Bronchial epithelial cell (primary cell): ENCODE measurements at regions not wholly inside any gene's neighbourhood (a gene's known extent, or its start where the extent isn't known, plus 50 kb on each side); places are given as distances from the start of the nearest gene placed in this dataset.

Experiments used
- DNase-seq: peaks from one replicate; pipeline ENCODE4 v3.0.0-alpha.2; 2010; ENCODE audit warnings: low read depth
- FAIRE-seq: peaks from 2 replicates; lab custom pipeline; 2011; peaks lifted over from hg19 to GRCh38; lab: Jason Lieb, UNC
- H3K27me3 ChIP-seq: 2 replicates; pipeline ENCODE4 v1.5.1; 2011; ENCODE audit warnings: low read length; ENCODE audit not compliant: control insufficient read depth, insufficient read depth
- H3K36me3 ChIP-seq: 2 replicates; pipeline ENCODE4 v1.5.1; 2011; ENCODE audit warnings: low read length; ENCODE audit not compliant: control insufficient read depth, insufficient read depth
- H3K4me3 ChIP-seq: 2 replicates; pipeline ENCODE4 v1.5.1; 2011; ENCODE audit warnings: mild to moderate bottlenecking, low read depth, low read length, control low read depth
- CTCF ChIP-seq: IDR thresholded peaks from 2 replicates; pipeline ENCODE4 v1.5.1; 2011; ENCODE audit warnings: mild to moderate bottlenecking, moderate library complexity, low read length, control low read depth, inconsistent platforms; ENCODE audit not compliant: insufficient read depth, severe bottlenecking

DNA sequence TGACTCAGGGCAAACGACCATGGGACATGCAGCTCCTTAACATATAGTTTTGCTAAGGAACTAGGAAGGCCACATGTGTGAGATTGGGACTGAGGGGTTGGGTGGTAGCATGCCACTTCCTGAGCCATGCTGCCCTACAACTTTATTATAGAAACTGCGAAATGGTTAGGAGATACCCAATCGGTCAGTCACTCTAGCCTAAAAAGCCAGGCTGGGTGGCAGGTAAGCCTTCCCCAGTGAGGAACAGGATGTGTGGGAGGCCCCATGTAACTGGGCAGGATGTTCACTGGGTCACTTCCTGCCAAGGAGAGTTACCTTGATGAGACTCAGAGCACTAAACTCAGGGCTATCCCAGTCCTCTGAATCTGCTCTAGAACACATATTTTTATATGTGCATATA lies 123.5 kb downstream of the MAP3K7 start:
- no peak for TF ChIP-seq CTCF
- Histone ChIP-seq H3K36me3 (no peaks in the 10 kb centered on the region), H3K4me3 (no peak overlapping the region), H3K27me3 (no peaks in the 10 kb centered on the region)
- DNase-seq (no peak), FAIRE-seq (no peak)

- TF ChIP-seq CTCF = no peak
- FAIRE-seq = no peak
- Histone ChIP-seq H3K36me3 (no peaks in the 10 kb centered on the region), H3K4me3 (no peak overlapping the region), H3K27me3 (no peaks in the 10 kb centered on the region)
- DNase-seq = no peak
These were observed 124.8 kb downstream of the MAP3K7 start for GRCh38 chr6:90462102-90462501.

DNA sequence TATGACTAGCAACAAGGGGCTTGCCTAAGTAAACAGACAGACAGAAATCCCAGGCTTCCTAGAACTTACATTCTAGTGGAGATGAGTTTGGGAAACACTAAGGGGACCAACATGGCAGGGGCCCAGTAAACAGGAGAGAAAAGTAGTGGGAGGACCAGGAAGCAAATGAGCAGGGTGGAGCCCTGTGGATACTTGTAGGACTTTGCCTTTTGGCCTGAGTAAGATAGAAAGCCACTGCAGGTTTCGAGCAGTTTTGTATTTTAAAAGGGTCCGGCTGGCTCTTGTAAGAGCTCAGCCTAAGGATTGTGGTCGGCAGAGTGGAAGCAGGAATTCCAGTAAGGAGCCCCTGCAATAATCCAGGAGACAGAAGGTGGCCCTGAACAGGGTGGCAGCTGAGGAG lies 125.5 kb downstream of the MAP3K7 start:
- H3K36me3 ChIP-seq = no peaks in the 10 kb centered on the region
- FAIRE-seq = no peak
- TF ChIP-seq CTCF = no peak
- no peak overlapping the region for H3K4me3 ChIP-seq
- no peak for DNase-seq
- no peaks in the 10 kb centered on the region for H3K27me3 ChIP-seq

GRCh38 chr6:90460051-90460450 lies 126.8 kb downstream of the MAP3K7 start:
- TF ChIP-seq CTCF = no peak
- DNase-seq = no peak
- no peak overlapping the region for H3K4me3 ChIP-seq
- H3K36me3 ChIP-seq = no peaks in the 10 kb centered on the region
- no peak for FAIRE-seq
- H3K27me3 ChIP-seq = no peaks in the 10 kb centered on the region

DNA sequence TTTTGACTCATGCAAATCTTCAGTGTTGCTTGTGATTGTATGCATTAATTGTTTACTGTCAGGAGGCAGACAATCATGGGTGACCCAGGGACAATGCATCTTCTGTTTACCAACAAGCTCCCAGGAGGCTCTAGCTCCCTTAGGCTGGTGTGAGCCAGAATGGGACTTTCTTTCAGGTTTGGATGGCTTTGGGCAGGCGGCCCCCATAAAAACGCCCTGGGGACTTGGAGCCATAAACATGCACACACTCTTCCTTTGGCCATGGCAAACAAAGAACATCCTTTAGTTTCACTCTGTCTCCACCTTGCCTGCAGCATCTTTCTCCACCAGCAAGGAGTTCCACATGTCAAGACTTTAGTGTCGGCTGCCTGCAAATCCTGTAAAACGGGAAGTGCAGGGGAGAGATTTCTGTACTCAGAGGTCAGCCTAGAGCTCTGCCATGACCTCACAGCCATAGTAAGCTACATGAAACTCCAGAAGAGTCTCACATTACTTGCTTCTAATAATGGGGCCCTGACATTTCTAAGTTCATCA lies 127.6 kb downstream of the MAP3K7 start:
- Histone ChIP-seq H3K4me3 (no peak overlapping the region), H3K27me3 (no peaks in the 10 kb centered on the region), H3K36me3 (no peaks in the 10 kb centered on the region)
- DNase-seq = peak; percentile 37
- FAIRE-seq = no peak
- TF ChIP-seq CTCF = no peak
